Putamen (tissue), 1 donor: ENCODE measurements at regions not wholly inside any gene's neighbourhood (a gene's known extent, or its start where the extent isn't known, plus 50 kb on each side); places are given as distances from the start of the nearest gene placed in this dataset.

Source experiments
- DNase-seq: peaks from one replicate; pipeline ENCODE4 v3.0.0-alpha.2; 2016; ENCODE audit warnings: low spot score

- DNase-seq: no peak
These were observed 114.2 kb upstream of the EEA1 start for GRCh38 chr12:93043192-93043876.

- DNase-seq: no peak
These were observed 114.7 kb upstream of the EEA1 start for GRCh38 chr12:93043877-93044209.

GRCh38 chr12:93047118-93047517 lies 118.0 kb upstream of the EEA1 start:
- DNase-seq: no peak

- no peak for DNase-seq
These were observed 119.6 kb upstream of the EEA1 start for GRCh38 chr12:93048656-93049055.

- no peak for DNase-seq
These were observed 121.1 kb upstream of the EEA1 start for GRCh38 chr12:93050026-93050747.

- no peak for DNase-seq
These were observed 121.6 kb upstream of the EEA1 start for GRCh38 chr12:93050748-93051081.

GRCh38 chr12:93054021-93054420 lies 124.9 kb upstream of the EEA1 start:
- DNase-seq: no peak

- DNase-seq: no peak
These were observed 126.1 kb upstream of the EEA1 start for GRCh38 chr12:93055221-93055620.

- no peak for DNase-seq
These were observed 128.0 kb upstream of the EEA1 start for GRCh38 chr12:93056971-93057535.

- DNase-seq: no peak
These were observed 129.2 kb upstream of the EEA1 start for GRCh38 chr12:93058280-93058679.

- no peak for DNase-seq
These were observed 130.2 kb upstream of the EEA1 start for GRCh38 chr12:93059288-93059687.

- no peak for DNase-seq
These were observed 131.0 kb upstream of the EEA1 start for GRCh38 chr12:93059925-93060665.

GRCh38 chr12:93060666-93061472 lies 131.8 kb upstream of the EEA1 start:
- peak; percentile 4 for DNase-seq

- DNase-seq: peak; percentile 50
These were observed 132.7 kb upstream of the EEA1 start for GRCh38 chr12:93061473-93062419.

- DNase-seq: no peak
These were observed 136.8 kb upstream of the EEA1 start for GRCh38 chr12:93065896-93066295.

- DNase-seq: no peak
These were observed 143.2 kb upstream of the EEA1 start for GRCh38 chr12:93072340-93072739.

GRCh38 chr12:93073324-93073723 lies 144.2 kb upstream of the EEA1 start:
- DNase-seq: no peak

GRCh38 chr12:93078059-93078458 lies 149.0 kb upstream of the EEA1 start:
- DNase-seq: no peak

- no peak for DNase-seq
These were observed 149.5 kb upstream of the EEA1 start for GRCh38 chr12:93078577-93078976.

- peak; percentile 29 for DNase-seq
These were observed 150.2 kb upstream of the EEA1 start for GRCh38 chr12:93079271-93079670.

GRCh38 chr12:93079976-93080375 lies 150.9 kb upstream of the EEA1 start:
- DNase-seq: no peak
